GM18858 (cell line): ENCODE measurements at regions not wholly inside any gene's neighbourhood (a gene's known extent, or its start where the extent isn't known, plus 50 kb on each side); places are given as distances from the start of the nearest gene placed in this dataset.

ENCODE experiments used
- ATAC-seq: cut with Tn5 transposase; IDR thresholded peaks from one replicate; pipeline ENCODE4 v1.9.1; 2021; ENCODE audit not compliant: unreplicated experiment

DNA sequence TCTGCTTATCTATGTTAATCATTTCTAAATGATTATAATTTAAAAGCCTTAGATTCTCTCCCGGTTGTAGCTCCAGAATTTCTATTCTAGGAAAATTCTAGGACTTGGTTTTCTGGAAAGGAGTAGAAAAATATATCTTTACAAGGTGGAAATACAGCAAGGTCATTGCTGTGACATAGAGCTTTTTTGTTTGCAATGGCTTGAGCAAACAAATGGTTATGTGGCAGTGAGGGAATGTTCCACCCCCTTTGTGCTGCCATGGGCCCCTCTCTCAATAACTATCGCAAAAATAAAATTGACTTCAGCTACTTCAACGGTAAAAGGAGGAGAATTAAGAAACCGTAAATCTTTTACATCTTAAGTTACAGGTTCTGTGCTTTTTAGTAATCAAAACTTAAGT, 517.1 kb downstream of the EPHA3 start:
- ATAC-seq, result no peak

- ATAC-seq, result no peak
These were observed 518.5 kb downstream of the EPHA3 start for GRCh38 chr3:89625945-89626344.

- no peak for ATAC-seq
These were observed 521.6 kb downstream of the EPHA3 start for GRCh38 chr3:89628856-89629670.

DNA sequence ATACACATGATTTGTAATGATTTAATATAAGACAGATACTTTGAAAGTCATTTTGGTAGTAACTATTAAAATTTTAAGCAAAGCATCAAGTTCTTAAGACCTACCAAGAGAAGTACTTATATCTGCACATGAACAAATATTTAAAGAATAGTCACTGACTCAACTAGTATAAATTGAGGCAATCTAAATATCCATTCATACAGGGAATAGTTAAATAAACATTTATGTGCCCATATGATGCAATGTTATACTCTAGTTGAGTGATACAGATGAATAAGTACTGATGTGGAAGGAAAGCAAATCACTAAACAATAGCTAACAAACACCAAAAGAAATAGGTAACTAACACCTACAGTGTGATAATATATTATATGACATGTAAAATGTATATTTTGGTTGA, 527.7 kb downstream of the EPHA3 start:
- no peak for ATAC-seq

DNA sequence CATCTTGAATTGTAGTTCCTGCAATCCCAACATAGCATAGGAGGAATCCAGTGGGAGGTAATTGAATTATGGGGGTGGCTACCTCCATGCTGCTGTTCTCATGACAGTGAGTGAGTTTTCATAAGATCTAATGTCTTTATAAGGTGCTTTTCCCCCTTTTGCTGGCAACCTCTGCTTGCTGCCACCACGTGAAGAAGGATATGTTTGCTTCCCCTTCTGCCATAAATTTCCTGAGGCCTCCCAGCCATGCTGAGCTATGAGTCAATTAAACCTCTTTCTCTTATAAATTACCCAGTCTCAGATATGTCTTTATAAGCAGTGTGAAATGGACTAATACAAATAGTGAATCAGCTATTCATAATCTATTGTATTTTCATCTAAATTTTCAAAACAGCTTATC, 537.3 kb downstream of the EPHA3 start:
- ATAC-seq, result no peak

DNA sequence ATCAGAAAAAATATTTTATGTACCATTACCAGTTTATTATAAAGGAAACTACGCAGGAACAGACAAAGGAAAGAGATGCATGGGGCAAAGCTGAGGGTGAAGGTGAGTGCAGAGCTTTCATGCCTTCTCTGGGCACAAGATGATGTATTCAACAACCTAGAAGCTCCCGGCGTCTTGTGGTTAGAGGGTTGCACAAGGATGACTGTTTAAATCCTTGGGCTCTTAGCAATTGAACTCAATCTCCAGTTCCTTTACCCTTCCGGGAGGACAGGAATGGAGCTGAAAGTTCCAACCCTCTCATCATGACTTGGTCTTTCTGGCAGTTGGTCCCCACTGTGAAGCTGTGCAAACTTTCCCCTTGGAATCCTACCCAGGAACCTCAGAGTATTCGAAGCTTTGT, 542.0 kb downstream of the EPHA3 start:
- no peak for ATAC-seq

DNA sequence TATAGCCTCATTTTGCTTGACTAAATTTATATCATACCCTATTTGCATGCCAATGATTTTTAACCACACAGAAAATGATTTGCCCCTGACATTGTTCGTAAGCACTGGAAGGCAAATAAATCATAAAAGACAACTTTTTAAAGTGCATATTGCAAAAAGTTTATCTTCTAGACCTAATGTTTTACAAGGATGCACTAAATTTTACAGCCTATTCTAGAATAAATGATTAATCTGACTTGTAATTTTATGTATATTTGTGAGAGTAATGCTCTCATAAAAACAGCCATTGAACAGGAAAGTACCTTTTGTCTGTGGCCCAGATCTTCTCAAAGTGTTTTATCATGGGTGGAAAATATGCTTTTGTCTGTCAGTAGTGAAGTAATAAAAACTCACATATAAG, 546.6 kb downstream of the EPHA3 start:
- ATAC-seq, result no peak

DNA sequence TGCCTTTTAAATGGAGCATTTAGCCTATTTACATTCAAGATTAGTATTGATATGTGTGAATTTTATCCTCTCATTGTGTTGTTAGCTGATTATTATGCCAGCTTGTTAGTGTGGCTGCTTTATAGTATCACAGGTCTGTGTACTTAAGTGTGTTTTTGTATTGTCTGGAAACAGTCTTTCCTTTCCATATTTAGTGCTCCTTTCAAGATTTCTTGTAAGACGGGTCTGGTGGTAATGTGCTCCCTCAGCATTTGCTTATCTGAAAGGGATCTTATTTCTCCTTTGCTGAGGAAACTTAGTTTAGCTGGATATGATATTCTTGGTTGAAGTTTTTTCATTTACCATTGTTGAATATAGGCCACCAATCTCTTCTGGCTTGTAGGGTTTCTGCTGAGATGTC, 549.0 kb downstream of the EPHA3 start:
- ATAC-seq, result no peak

- no peak for ATAC-seq
These were observed 572.3 kb downstream of the EPHA3 start for GRCh38 chr3:89679686-89680085.

- ATAC-seq, result no peak
These were observed 575.1 kb downstream of the EPHA3 start for GRCh38 chr3:89682556-89682955.

DNA sequence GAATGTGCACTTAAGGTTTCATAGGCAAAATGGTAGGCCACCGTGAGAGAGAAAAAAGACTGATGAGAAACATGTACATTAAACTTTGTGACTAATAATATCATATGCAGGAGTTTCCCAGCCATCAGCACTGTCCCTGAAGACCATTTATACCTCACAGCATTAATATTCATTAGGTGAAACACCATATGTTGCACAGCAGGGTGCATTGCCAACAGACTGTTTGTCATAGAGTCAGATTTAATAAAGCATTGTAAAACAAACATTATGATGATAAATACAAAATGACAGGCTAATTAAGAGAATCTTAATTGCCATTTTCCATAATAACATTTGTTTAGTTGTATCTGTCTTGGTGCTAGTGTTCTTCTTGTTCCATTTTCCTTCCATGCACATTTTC, 578.3 kb downstream of the EPHA3 start:
- ATAC-seq, result no peak

DNA sequence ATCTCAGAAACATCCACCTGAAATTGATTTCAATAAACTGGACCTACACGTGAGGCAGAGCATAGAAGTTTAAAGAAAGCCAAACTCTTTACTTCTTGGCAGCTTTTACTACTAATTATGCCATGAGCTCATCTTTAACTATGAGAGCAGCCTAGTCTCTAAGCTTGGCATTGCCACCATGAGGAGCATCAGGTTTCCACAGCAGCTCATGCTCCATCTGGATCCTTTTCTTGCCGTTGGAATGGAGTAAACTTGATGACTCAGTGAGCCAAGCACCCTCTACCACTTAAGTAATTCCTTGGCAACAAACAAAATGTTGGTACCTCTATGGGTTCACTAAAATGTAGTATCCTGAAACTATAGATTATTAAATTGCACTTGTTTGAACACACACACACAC, 583.2 kb downstream of the EPHA3 start:
- no peak for ATAC-seq

- no peak for ATAC-seq
These were observed 585.2 kb downstream of the EPHA3 start for GRCh38 chr3:89692601-89693000.

DNA sequence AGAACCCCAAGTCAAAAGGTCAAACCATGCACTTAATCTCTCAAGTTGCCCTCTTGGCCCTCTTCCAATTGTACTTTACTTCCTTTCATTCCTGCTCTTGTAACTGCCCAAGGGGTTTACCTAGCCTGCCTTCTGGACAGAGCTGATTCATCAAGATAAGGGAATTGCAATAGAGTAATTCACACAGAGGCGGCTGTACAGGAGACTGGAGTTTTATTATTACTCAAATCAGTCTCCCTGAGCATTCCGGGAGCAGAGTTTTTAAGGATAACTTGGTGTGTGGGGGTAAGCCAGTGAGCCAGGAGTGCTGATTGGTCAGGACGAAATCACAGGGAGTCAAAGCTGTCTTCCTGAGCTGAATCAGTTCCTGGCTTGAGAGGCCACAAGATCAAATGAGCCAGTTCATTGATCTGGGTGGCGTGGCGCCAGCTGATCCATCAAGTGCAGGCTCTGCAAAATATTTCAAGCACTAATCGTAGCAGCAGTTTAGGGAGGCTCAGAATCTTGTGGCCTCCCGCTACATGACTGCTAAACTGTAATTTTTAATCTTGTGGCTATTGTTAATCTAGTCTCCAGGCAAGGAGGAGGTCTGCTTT, 590.0 kb downstream of the EPHA3 start:
- no peak for ATAC-seq

DNA sequence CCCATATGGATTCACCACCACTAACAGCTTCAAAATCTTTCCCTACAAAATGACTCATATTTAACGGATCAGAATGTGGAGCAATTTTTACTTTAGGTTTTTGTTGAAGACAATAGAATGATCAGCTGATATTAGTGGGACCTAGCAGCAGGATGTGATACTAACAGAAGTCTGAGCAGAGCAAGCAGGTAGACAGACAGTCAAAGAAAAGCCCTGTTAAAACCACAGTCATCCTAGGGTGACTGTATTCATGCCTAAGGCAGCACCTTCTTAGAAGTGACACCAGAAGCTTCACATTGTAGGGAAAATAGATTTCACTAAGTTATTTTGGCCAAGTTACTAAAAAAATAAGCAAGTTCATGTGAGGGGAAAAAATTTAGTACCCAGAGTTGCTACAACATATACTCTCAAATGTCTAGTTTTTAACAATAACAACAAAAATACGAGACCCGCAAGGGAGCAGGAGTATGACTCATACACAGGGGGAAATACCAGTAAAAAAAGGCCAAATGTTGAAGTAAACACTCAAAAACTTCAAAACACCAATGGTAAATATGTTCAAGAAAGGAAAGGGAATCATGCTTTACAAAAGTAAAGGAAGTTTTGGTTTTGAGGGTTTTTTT, 590.9 kb downstream of the EPHA3 start:
- ATAC-seq, result no peak

DNA sequence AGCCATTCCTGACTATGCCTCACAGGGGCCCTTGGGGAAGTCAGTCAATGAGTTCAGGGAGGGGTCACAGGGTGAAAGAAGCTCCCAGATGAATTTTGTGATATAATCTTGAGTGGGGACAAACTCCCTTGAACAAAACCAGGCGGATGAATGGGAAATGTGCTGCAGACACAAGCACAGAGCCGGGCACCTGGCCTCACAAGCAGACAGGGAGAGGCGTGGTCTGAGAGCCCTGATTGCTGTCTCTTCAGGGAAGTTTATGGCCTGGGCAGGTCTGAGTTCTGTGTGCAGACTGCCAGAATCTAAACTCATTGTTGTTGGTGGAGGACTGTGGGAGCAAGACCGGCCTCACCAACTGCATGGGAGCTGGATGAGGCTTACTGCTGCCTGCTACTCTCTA, 591.8 kb downstream of the EPHA3 start:
- no peak for ATAC-seq

- no peak for ATAC-seq
These were observed 592.4 kb downstream of the EPHA3 start for GRCh38 chr3:89699771-89700170.

DNA sequence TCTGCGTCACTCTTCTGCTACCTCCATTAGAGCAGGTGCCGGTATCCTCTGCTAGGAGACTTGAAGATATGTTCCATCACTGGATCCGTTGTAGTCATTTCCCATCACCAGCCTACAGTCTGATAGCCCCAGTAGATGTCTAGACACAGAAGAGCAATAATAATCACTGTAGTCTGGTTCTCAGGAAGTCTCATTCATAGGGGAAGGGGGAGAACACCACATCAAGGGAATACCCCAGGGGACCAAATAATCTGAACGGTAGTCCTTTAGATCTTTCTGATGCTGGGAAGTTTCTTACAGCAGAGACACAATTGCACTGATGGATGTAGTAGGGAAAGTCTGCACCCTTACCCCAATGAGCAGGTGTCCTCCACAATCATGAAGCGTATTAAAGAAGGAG, 595.0 kb downstream of the EPHA3 start:
- no peak for ATAC-seq

GRCh38 chr3:89713196-89713595, 605.8 kb downstream of the EPHA3 start:
- ATAC-seq, result no peak

- no peak for ATAC-seq
These were observed 606.8 kb downstream of the EPHA3 start for GRCh38 chr3:89714237-89714636.

- ATAC-seq, result no peak
These were observed 632.9 kb downstream of the EPHA3 start for GRCh38 chr3:89740080-89740880.

- ATAC-seq, result no peak
These were observed 633.4 kb downstream of the EPHA3 start for GRCh38 chr3:89740881-89741177.
